GM12878 (cell line): ENCODE measurements at regions not wholly inside any gene's neighbourhood (a gene's known extent, or its start where the extent isn't known, plus 50 kb on each side); places are given as distances from the start of the nearest gene placed in this dataset.

Experiments used
- ASH2L ChIP-seq: fragments of 300-600, 200-600 bp; sonication (generic); IDR thresholded peaks from 2 replicates; pipeline ENCODE4 v1.6.1; 2017; ENCODE audit warnings: low read depth, mild to moderate bottlenecking, borderline replicate concordance
- CHD1 ChIP-seq: IDR thresholded peaks from 2 replicates; pipeline ENCODE4 v1.6.1; 2012; ENCODE audit warnings: low read depth, low read length, improper control_type of control experiment
- CTCF ChIP-seq, 3 experiments: IDR thresholded peaks in 2 of 3; conservative IDR thresholded peaks in 1 of 3; 2 replicates each; pipeline ENCODE4 v1.5.1; 2011; ENCODE audit warnings: low read depth in 3 of 3, low read length in 3 of 3, mild to moderate bottlenecking in 3 of 3, control low read depth in 2 of 3, moderate library complexity in 2 of 3, inconsistent platforms in 1 of 3, mixed read lengths in 1 of 3; ENCODE audit not compliant: control insufficient read depth in 2 of 3, insufficient read depth in 1 of 3; ENCODE audit errors: extremely low read depth in 1 of 3
- ELK1 ChIP-seq: IDR thresholded peaks from 2 replicates; pipeline ENCODE4 v1.6.1; 2012; ENCODE audit warnings: low read depth, low read length, improper control_type of control experiment
- EZH2 ChIP-seq: IDR thresholded peaks from 2 replicates; pipeline ENCODE4 v1.6.1; 2012; ENCODE audit warnings: low read depth, mild to moderate bottlenecking, control low read depth, inconsistent platforms, low read length, borderline replicate concordance; ENCODE audit not compliant: control insufficient read depth
- FOXM1 ChIP-seq: IDR thresholded peaks from 2 replicates; pipeline ENCODE4 v1.6.1; 2012; ENCODE audit warnings: low read depth, mild to moderate bottlenecking, inconsistent platforms, low read length, moderate library complexity
- JUNB ChIP-seq: IDR thresholded peaks from 2 replicates; pipeline ENCODE4 v1.6.1; 2016; ENCODE audit warnings: antibody characterized with exemption, mild to moderate bottlenecking
- KLF5 ChIP-seq: fragments of 450-650 bp; IDR thresholded peaks from 2 replicates; pipeline ENCODE4 v1.6.1; 2014; ENCODE audit warnings: mild to moderate bottlenecking; ENCODE audit not compliant: partially characterized antibody
- LARP7 ChIP-seq: fragments of 450-650 bp; IDR thresholded peaks from 2 replicates; pipeline ENCODE4 v1.6.1; 2017; ENCODE audit warnings: mild to moderate bottlenecking
- MLLT1 ChIP-seq: fragments of 450-650 bp; IDR thresholded peaks from 2 replicates; pipeline ENCODE4 v1.6.1; 2016; ENCODE audit warnings: mild to moderate bottlenecking
- NFYB ChIP-seq: IDR thresholded peaks from 2 replicates; pipeline ENCODE4 v1.6.1; 2011; ENCODE audit warnings: low read depth, mild to moderate bottlenecking, low read length, improper control_type of control experiment, moderate library complexity; ENCODE audit not compliant: insufficient read depth
- POLR2A ChIP-seq: IDR thresholded peaks from 2 replicates; pipeline ENCODE4 v1.6.1; 2011; ENCODE audit warnings: low read depth, mild to moderate bottlenecking, low read length
- TAF1 ChIP-seq: IDR thresholded peaks from 2 replicates; pipeline ENCODE4 v1.6.1; 2011; ENCODE audit warnings: mild to moderate bottlenecking, low read depth, low read length, borderline replicate concordance
- USF1 ChIP-seq: IDR thresholded peaks from 2 replicates; pipeline ENCODE4 v1.6.1; 2011; ENCODE audit warnings: borderline replicate concordance, low read depth, mild to moderate bottlenecking, moderate library complexity, mixed read lengths, low read length; ENCODE audit not compliant: insufficient read depth; ENCODE audit errors: extremely low read length

GRCh38 chr14:85441909-85442643 lies 87.9 kb upstream of the FLRT2 start:
- TF ChIP-seq CTCF (IDR thresholded peaks at IDR 0.05 in 2 of 3, conservative IDR thresholded peaks at IDR 0.05 in 1 of 3; ENCODE audit: control insufficient read depth in 2 of 3, extremely low read depth in 1 of 3, insufficient read depth in 1 of 3, low read depth in 3 of 3, low read length in 3 of 3) (no peak), NFYB (no peak), ELK1 (no peak), EZH2 (no peak), LARP7 (no peak), POLR2A (no peak), TAF1 (no peak), ASH2L (no peak), CHD1 (no peak), MLLT1 (no peak), USF1 (no peak), FOXM1 (no peak), JUNB (no peak), KLF5 (no peak)
